Muscle layer of duodenum (tissue), 2 donors: ENCODE measurements at regions not wholly inside any gene's neighbourhood (a gene's known extent, or its start where the extent isn't known, plus 50 kb on each side); places are given as distances from the start of the nearest gene placed in this dataset.

Experiments used
- H3K27ac ChIP-seq: one replicate; pipeline ENCODE4 v1.7.0; 2013; ENCODE audit warnings: mild to moderate bottlenecking, low read length
- H3K27me3 ChIP-seq: one replicate; pipeline ENCODE4 v1.7.0; 2013; ENCODE audit warnings: low read depth, mild to moderate bottlenecking, control low read depth, low read length
- H3K36me3 ChIP-seq, 2 donors: one replicate each; pipeline ENCODE4 v1.7.0; 2013; ENCODE audit warnings: low read length in 2 of 2, control low read depth in 1 of 2, mild to moderate bottlenecking in 1 of 2; ENCODE audit not compliant: insufficient read depth in 2 of 2, control insufficient read depth in 1 of 2
- H3K4me1 ChIP-seq, 2 donors: one replicate each; pipeline ENCODE4 v1.7.0; 2013; ENCODE audit warnings: low read length in 2 of 2, mild to moderate bottlenecking in 2 of 2, control low read depth in 1 of 2, moderate library complexity in 1 of 2; ENCODE audit not compliant: insufficient read depth in 2 of 2, control insufficient read depth in 1 of 2
- H3K4me3 ChIP-seq, 2 donors: one replicate each; pipeline ENCODE4 v1.7.0; 2013; ENCODE audit warnings: low read length in 2 of 2, low read depth in 1 of 2, mild to moderate bottlenecking in 1 of 2
- H3K9me3 ChIP-seq, 2 donors: one replicate each; pipeline ENCODE4 v1.7.0; 2013; ENCODE audit warnings: low read length in 2 of 2, control low read depth in 1 of 2, mild to moderate bottlenecking in 1 of 2; ENCODE audit not compliant: control insufficient read depth in 1 of 2
- donor health status: healthy.

GRCh38 chr14:101418601-101419000 lies 142.7 kb upstream of the DIO3 start:
- Histone ChIP-seq H3K9me3 (peaks cover 0 to 2% of the 10 kb centered on the region in 2 donors), H3K4me1 (no peaks in the 10 kb centered on the region), H3K36me3 (no peaks in the 10 kb centered on the region), H3K4me3 (no peak overlapping the region), H3K27ac (no peak overlapping the region), H3K27me3 (no peaks in the 10 kb centered on the region)

- H3K4me3 ChIP-seq: no peak overlapping the region
- no peak overlapping the region for H3K27ac ChIP-seq
- no peaks in the 10 kb centered on the region for H3K36me3 ChIP-seq
- no peaks in the 10 kb centered on the region for H3K27me3 ChIP-seq
- H3K9me3 ChIP-seq: peaks cover 3 to 20% of the 10 kb centered on the region in 2 donors
- H3K4me1 ChIP-seq: no peaks in the 10 kb centered on the region
Observed at GRCh38 chr14:101426466-101426865, 134.8 kb upstream of the DIO3 start.

- Histone ChIP-seq H3K9me3 (peaks cover 3 to 19% of the 10 kb centered on the region in 2 donors), H3K4me1 (no peaks in the 10 kb centered on the region), H3K36me3 (no peaks in the 10 kb centered on the region), H3K4me3 (no peak overlapping the region), H3K27ac (no peak overlapping the region), H3K27me3 (no peaks in the 10 kb centered on the region)
Observed at GRCh38 chr14:101428409-101428808, 132.9 kb upstream of the DIO3 start.

GRCh38 chr14:101435546-101435945 lies 125.7 kb upstream of the DIO3 start:
- no peaks in the 10 kb centered on the region for H3K4me1 ChIP-seq

GRCh38 chr14:101439023-101439422 lies 122.3 kb upstream of the DIO3 start:
- H3K4me3 ChIP-seq: no peak overlapping the region
- no peaks in the 10 kb centered on the region for H3K4me1 ChIP-seq
- no peak overlapping the region for H3K27ac ChIP-seq

More at GRCh38 chr14:101435546-101435945, 125.7 kb upstream of the DIO3 start:
- no peaks in the 10 kb centered on the region for H3K36me3 ChIP-seq
- no peak overlapping the region for H3K4me3 ChIP-seq
- no peaks in the 10 kb centered on the region for H3K27me3 ChIP-seq
- H3K9me3 ChIP-seq: no peaks in the 10 kb centered on the region
- H3K27ac ChIP-seq: no peak overlapping the region

GRCh38 chr14:101440496-101440895 lies 120.8 kb upstream of the DIO3 start:
- no peaks in the 10 kb centered on the region for H3K27me3 ChIP-seq
- no peaks in the 10 kb centered on the region for H3K36me3 ChIP-seq
- H3K27ac ChIP-seq: no peak overlapping the region
- no peaks in the 10 kb centered on the region for H3K9me3 ChIP-seq
- no peaks in the 10 kb centered on the region for H3K4me1 ChIP-seq
- H3K4me3 ChIP-seq: no peak overlapping the region

More at GRCh38 chr14:101439023-101439422, 122.3 kb upstream of the DIO3 start:
- Histone ChIP-seq H3K9me3 (no peaks in the 10 kb centered on the region), H3K27me3 (no peaks in the 10 kb centered on the region), H3K36me3 (no peaks in the 10 kb centered on the region)

- Histone ChIP-seq H3K27me3 (no peaks in the 10 kb centered on the region), H3K4me3 (no peak overlapping the region)
Observed at GRCh38 chr14:101441710-101442109, 119.6 kb upstream of the DIO3 start.

GRCh38 chr14:101442451-101442850 lies 118.8 kb upstream of the DIO3 start:
- H3K27ac ChIP-seq: no peak overlapping the region
- H3K4me3 ChIP-seq: no peak overlapping the region
- no peaks in the 10 kb centered on the region for H3K4me1 ChIP-seq
- H3K36me3 ChIP-seq: no peaks in the 10 kb centered on the region
- H3K27me3 ChIP-seq: no peaks in the 10 kb centered on the region
- no peaks in the 10 kb centered on the region for H3K9me3 ChIP-seq

More at GRCh38 chr14:101441710-101442109, 119.6 kb upstream of the DIO3 start:
- no peaks in the 10 kb centered on the region for H3K9me3 ChIP-seq
- H3K27ac ChIP-seq: no peak overlapping the region
- H3K4me1 ChIP-seq: no peaks in the 10 kb centered on the region
- no peaks in the 10 kb centered on the region for H3K36me3 ChIP-seq

- no peaks in the 10 kb centered on the region for H3K27me3 ChIP-seq
- H3K36me3 ChIP-seq: no peaks in the 10 kb centered on the region
- H3K4me1 ChIP-seq: no peaks in the 10 kb centered on the region
- H3K4me3 ChIP-seq: no peak overlapping the region
- no peak overlapping the region for H3K27ac ChIP-seq
- H3K9me3 ChIP-seq: no peaks in the 10 kb centered on the region
Observed at GRCh38 chr14:101444116-101444515, 117.2 kb upstream of the DIO3 start.

GRCh38 chr14:101445278-101445677 lies 116.0 kb upstream of the DIO3 start:
- Histone ChIP-seq H3K4me3 (no peak overlapping the region), H3K9me3 (no peaks in the 10 kb centered on the region), H3K36me3 (no peaks in the 10 kb centered on the region), H3K27me3 (no peaks in the 10 kb centered on the region), H3K4me1 (no peaks in the 10 kb centered on the region), H3K27ac (no peak overlapping the region)

GRCh38 chr14:101446387-101446969 lies 114.8 kb upstream of the DIO3 start:
- Histone ChIP-seq H3K4me1 (no peaks in the 10 kb centered on the region), H3K4me3 (no peak overlapping the region), H3K9me3 (no peaks in the 10 kb centered on the region), H3K36me3 (no peaks in the 10 kb centered on the region), H3K27ac (no peak overlapping the region), H3K27me3 (no peaks in the 10 kb centered on the region)

GRCh38 chr14:101449114-101449513 lies 112.2 kb upstream of the DIO3 start:
- Histone ChIP-seq H3K36me3 (no peaks in the 10 kb centered on the region), H3K4me1 (no peaks in the 10 kb centered on the region), H3K27ac (no peak overlapping the region), H3K9me3 (no peaks in the 10 kb centered on the region), H3K27me3 (no peaks in the 10 kb centered on the region), H3K4me3 (no peak overlapping the region)
